Testis (tissue), 2 donors: ENCODE measurements at regions not wholly inside any gene's neighbourhood (a gene's known extent, or its start where the extent isn't known, plus 50 kb on each side); places are given as distances from the start of the nearest gene placed in this dataset.

Source experiments
- POLR2A ChIP-seq: fragments of 450-650 bp; IDR thresholded peaks from one replicate; pipeline ENCODE4 v1.6.1; 2017; ENCODE audit warnings: antibody characterized with exemption, mild to moderate bottlenecking, moderate library complexity
- TF ChIP-seq, protein P1 (sequence below), 3 experiments: fragments of 450-650 bp in 2 of 3; fragments of 200-600 bp in 1 of 3; sonication (generic) in 1 of 3; IDR thresholded peaks; one replicate each; pipeline ENCODE4 v1.5.1; 2016 to 2019; ENCODE audit warnings: antibody characterized with exemption in 3 of 3, mild to moderate bottlenecking in 2 of 3, moderate library complexity in 1 of 3

DNA sequence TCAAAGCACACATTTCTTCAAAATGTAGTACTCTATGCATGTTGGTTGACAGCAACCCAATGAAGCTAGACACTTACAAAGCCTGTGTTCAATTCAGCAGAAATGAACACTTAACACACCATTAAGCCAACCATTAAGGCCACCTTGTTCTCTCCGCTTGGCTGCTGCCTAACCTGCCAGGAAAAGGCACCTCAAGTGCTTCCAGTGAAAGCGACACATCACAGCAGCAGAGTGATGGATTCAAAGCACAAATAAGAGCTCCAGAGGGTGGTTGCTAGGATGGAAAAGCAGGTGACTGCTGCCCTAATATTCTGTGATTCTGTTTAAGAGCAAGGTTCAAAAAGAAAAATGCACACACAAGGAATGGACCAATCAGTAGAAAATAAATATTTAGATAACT lies 81.5 kb upstream of the GNAI1 start:
- TF ChIP-seq, protein P1, sequence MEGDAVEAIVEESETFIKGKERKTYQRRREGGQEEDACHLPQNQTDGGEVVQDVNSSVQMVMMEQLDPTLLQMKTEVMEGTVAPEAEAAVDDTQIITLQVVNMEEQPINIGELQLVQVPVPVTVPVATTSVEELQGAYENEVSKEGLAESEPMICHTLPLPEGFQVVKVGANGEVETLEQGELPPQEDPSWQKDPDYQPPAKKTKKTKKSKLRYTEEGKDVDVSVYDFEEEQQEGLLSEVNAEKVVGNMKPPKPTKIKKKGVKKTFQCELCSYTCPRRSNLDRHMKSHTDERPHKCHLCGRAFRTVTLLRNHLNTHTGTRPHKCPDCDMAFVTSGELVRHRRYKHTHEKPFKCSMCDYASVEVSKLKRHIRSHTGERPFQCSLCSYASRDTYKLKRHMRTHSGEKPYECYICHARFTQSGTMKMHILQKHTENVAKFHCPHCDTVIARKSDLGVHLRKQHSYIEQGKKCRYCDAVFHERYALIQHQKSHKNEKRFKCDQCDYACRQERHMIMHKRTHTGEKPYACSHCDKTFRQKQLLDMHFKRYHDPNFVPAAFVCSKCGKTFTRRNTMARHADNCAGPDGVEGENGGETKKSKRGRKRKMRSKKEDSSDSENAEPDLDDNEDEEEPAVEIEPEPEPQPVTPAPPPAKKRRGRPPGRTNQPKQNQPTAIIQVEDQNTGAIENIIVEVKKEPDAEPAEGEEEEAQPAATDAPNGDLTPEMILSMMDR (IDR thresholded peaks at IDR 0.05): no peak
- no peak for TF ChIP-seq POLR2A
